Nephron progenitor cell (in vitro differentiated cells): ENCODE measurements at regions not wholly inside any gene's neighbourhood (a gene's known extent, or its start where the extent isn't known, plus 50 kb on each side); places are given as distances from the start of the nearest gene placed in this dataset.
"Not testable (repeated sequence)": the region's sequence is repeated elsewhere in the genome, so short reads cannot be mapped to it uniquely, and the experiment has no call there.

Source experiments
- DNase-seq: peaks from one replicate; pipeline ENCODE4 v3.0.0; 2021
- H3K27ac Mint-ChIP-seq: 2 replicates; pipeline ENCODE4 v1.8.0; 2021; ENCODE audit warnings: mild to moderate bottlenecking, moderate library complexity, mixed read lengths
- H3K27me3 Mint-ChIP-seq: 2 replicates; pipeline ENCODE4 v1.8.0; 2021; ENCODE audit warnings: mild to moderate bottlenecking, low read depth, mixed read lengths; ENCODE audit not compliant: poor library complexity
- H3K36me3 Mint-ChIP-seq: 2 replicates; pipeline ENCODE4 v1.8.0; 2021; ENCODE audit warnings: low read depth, mixed read lengths
- H3K4me1 Mint-ChIP-seq: 2 replicates; pipeline ENCODE4 v1.8.0; 2021; ENCODE audit warnings: mixed read lengths
- H3K4me3 Mint-ChIP-seq: 2 replicates; pipeline ENCODE4 v1.8.0; 2021; ENCODE audit warnings: mild to moderate bottlenecking, moderate library complexity, mixed read lengths
- H3K9me3 Mint-ChIP-seq: 2 replicates; pipeline ENCODE4 v1.8.0; 2021; ENCODE audit warnings: mild to moderate bottlenecking, moderate library complexity, mixed read lengths
- TF ChIP-seq, protein P1 (sequence below): fragments of 200-600 bp; sonication (generic); IDR thresholded peaks from 2 replicates; pipeline ENCODE4 v1.5.0; 2021; ENCODE audit warnings: antibody characterized with exemption

DNA sequence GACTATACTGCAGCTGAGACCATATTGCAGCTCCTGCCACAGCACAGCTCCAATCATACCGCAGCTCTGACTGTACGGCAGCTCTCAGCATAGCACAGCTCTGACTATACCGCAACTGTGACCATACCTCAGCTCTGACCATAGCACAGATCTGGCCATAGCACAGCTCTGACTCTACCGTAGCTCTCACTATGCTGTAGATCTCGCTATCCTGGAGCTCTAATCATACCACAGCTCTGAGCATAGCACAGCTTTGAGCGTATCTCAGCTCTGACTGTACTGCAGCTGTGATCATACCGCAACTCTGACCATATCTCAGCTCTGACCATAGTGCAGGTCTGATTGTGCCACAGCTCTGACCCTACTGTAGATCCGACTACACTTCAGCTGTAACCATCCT lies 139.2 kb downstream of the ASMT start:
- no peaks in the 10 kb centered on the region for H3K27me3 Mint-ChIP-seq
- peaks cover 42% of the 10 kb centered on the region for H3K9me3 Mint-ChIP-seq
- TF ChIP-seq, protein P1, sequence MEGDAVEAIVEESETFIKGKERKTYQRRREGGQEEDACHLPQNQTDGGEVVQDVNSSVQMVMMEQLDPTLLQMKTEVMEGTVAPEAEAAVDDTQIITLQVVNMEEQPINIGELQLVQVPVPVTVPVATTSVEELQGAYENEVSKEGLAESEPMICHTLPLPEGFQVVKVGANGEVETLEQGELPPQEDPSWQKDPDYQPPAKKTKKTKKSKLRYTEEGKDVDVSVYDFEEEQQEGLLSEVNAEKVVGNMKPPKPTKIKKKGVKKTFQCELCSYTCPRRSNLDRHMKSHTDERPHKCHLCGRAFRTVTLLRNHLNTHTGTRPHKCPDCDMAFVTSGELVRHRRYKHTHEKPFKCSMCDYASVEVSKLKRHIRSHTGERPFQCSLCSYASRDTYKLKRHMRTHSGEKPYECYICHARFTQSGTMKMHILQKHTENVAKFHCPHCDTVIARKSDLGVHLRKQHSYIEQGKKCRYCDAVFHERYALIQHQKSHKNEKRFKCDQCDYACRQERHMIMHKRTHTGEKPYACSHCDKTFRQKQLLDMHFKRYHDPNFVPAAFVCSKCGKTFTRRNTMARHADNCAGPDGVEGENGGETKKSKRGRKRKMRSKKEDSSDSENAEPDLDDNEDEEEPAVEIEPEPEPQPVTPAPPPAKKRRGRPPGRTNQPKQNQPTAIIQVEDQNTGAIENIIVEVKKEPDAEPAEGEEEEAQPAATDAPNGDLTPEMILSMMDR, result no peak
- no peak for DNase-seq
- no peak overlapping the region for H3K4me3 Mint-ChIP-seq
- peaks cover 18% of the 10 kb centered on the region for H3K36me3 Mint-ChIP-seq
- no peak overlapping the region for H3K27ac Mint-ChIP-seq
- peaks cover 8% of the 10 kb centered on the region for H3K4me1 Mint-ChIP-seq

DNA sequence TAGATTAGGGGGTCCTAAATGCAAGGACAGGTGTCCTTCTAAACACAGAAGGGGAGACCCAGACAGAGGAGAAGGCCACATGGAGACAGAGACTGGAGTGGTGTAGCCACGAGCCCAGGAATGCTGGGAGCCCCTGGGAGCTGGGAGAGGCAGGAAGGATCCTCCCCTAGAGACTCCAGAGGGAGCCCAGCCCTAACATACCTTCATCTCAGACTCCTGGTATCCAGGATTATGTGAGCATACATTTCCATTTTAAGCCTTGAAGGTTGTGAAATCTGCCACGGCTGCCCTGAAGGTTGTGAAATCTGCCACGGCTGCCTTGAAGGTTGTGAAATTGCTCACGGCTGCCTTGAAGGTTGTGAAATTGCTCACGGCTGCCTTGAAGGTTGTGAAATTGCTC lies 148.4 kb downstream of the ASMT start:
- H3K4me1 Mint-ChIP-seq, result peaks cover 11% of the 10 kb centered on the region
- H3K4me3 Mint-ChIP-seq, result no peak overlapping the region

DNA sequence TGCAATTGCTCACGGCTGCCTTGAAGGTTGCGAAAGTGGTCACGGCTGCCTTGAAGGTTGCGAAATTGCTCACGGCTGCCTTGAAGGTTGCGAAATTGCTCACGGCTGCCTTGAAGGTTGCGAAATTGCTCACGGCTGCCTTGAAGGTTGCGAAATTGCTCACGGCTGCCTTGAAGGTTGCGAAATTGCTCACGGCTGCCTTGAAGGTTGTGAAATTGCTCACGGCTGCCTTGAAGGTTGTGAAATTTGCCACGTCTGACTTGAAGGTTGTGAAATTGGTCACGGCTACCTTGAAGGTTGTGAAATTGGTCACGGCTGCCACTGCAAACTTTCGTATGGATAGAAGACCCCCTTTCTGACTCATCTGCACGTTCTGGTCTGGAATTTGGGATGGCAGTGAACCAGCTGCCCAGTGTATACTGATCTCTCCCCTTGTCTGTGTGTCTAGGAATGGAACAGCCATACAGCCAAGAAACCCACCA lies 150.1 kb downstream of the ASMT start:
- DNase-seq, H3K27ac Mint-ChIP-seq, H3K36me3 Mint-ChIP-seq, H3K27me3 Mint-ChIP-seq, H3K4me3 Mint-ChIP-seq: not testable (repeated sequence)
- peaks cover 44% of the 10 kb centered on the region for H3K9me3 Mint-ChIP-seq
- peaks cover 11% of the 10 kb centered on the region for H3K4me1 Mint-ChIP-seq

More for the DNA sequence above, 148.4 kb downstream of the ASMT start:
- no peak overlapping the region for H3K27ac Mint-ChIP-seq
- H3K27me3 Mint-ChIP-seq, result no peaks in the 10 kb centered on the region
- DNase-seq, result no peak
- H3K9me3 Mint-ChIP-seq, result peaks cover 49% of the 10 kb centered on the region
- TF ChIP-seq, protein P1, result no peak
- peaks cover 8% of the 10 kb centered on the region for H3K36me3 Mint-ChIP-seq

DNA sequence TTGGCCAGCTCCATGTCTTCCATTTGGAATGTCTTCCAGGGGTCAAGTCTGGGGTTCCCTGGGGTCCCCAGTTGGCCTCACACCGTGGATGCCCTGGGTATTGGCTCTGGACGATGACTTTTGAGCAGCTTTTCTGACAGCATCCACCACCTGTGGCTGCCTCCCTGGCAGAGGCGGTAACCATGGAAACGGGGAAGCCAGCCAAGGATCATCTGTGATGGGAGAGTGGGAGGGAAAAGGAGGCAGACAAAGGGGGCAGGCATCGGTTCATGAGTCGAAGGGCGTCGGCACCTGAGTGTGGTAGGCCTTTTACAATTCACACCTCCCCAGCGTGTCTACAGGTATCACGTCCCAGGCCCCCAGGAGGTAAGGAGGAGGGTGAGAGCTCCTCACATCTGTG lies 152.2 kb downstream of the ASMT start:
- H3K4me3 Mint-ChIP-seq, result no peak overlapping the region
- H3K27me3 Mint-ChIP-seq, result no peaks in the 10 kb centered on the region
- DNase-seq, result peak; percentile 10
- H3K27ac Mint-ChIP-seq, result no peak overlapping the region
- H3K4me1 Mint-ChIP-seq, result peaks cover 11% of the 10 kb centered on the region
- H3K9me3 Mint-ChIP-seq, result peaks cover 45% of the 10 kb centered on the region
- TF ChIP-seq, protein P1, result no peak
- peaks cover 4% of the 10 kb centered on the region for H3K36me3 Mint-ChIP-seq

DNA sequence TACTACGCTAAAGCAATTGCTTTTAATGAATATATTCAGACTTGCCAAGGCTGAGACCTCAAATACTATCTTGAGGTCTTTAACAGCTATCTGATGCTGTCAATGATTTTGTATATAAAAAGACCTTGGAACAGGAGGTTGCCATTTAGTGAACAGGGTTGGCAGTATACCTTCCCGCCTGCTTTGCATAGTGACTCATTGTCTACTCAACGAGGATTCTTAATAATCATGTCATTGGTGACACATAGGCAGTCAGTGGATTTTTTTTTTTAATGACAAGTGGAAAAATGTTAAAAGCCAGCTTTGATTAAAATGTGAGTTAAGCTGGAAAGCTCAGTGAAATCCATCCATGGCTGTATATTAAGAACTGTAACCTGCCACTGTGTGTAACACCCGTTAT lies 164.0 kb downstream of the ASMT start:
- peaks cover 4% of the 10 kb centered on the region for H3K27me3 Mint-ChIP-seq
- H3K27ac Mint-ChIP-seq, result no peak overlapping the region
- peaks cover 20% of the 10 kb centered on the region for H3K4me1 Mint-ChIP-seq
- no peak overlapping the region for H3K4me3 Mint-ChIP-seq
- DNase-seq, result no peak
- TF ChIP-seq, protein P1, result no peak
- peaks cover 8% of the 10 kb centered on the region for H3K36me3 Mint-ChIP-seq
- peaks cover 40% of the 10 kb centered on the region for H3K9me3 Mint-ChIP-seq

DNA sequence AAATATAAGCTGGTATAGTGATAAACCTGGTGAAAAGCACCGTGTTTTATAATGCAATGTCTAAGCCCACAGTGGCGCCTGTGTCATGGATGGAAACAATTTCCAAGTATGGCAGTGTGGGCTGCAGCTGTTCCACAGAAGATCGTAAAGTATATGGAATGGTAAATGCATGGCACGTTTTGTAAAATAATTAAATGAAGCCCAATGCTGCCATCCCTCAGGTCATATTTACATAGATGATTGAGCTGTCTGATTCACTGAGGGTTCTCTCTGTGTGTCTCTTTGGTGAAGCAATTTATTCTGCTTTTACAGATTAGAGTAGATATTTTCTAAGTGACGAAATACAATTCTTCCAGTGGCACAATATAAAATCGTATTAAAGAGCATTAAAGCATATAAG lies 164.8 kb downstream of the ASMT start:
- TF ChIP-seq, protein P1, result no peak
- DNase-seq, result no peak
- H3K4me3 Mint-ChIP-seq, result no peak overlapping the region
- H3K36me3 Mint-ChIP-seq, result peaks cover 8% of the 10 kb centered on the region
- peaks cover 46% of the 10 kb centered on the region for H3K9me3 Mint-ChIP-seq
- H3K27ac Mint-ChIP-seq, result no peak overlapping the region
- peaks cover 20% of the 10 kb centered on the region for H3K4me1 Mint-ChIP-seq
- H3K27me3 Mint-ChIP-seq, result peaks cover 3% of the 10 kb centered on the region
